ENCODE measurements at regions not wholly inside any gene's neighbourhood (a gene's known extent, or its start where the extent isn't known, plus 50 kb on each side); places are given as distances from the start of the nearest gene placed in this dataset.

GRCh38 chr20:41927189-41927588, 309.0 kb upstream of the CHD6 start:
- no peak for TF ChIP-seq GATA2 (IDR thresholded peaks at IDR 0.05; ENCODE audit: low read depth, low read length)
- TF ChIP-seq GATA3 (IDR thresholded peaks at IDR 0.05; ENCODE audit: low read depth, low read length) = no peak

Data from SH-SY5Y (cell line).